Spleen (tissue), 11 donors: ENCODE measurements at regions not wholly inside any gene's neighbourhood (a gene's known extent, or its start where the extent isn't known, plus 50 kb on each side); places are given as distances from the start of the nearest gene placed in this dataset.

Experiments
- DNase-seq: peaks from one replicate; pipeline ENCODE4 v3.0.0-alpha.2; 2020
- H3K27ac ChIP-seq, 8 donors: fragments of 200-600 bp; sonication (generic) in 7 of 8; 1 replicate in 4 of 8; 2 replicates in 4 of 8; pipeline versions ENCODE4 v1.5.0 to v1.8.0; 2016 to 2021; ENCODE audit warnings: inconsistent platforms in 4 of 8, mild to moderate bottlenecking in 4 of 8, moderate library complexity in 1 of 8
- H3K27me3 ChIP-seq, 7 donors: fragments of 200-600 bp; sonication (generic) in 6 of 7; replicated peaks in 1 of 7; 1 replicate in 4 of 7; 2 replicates in 3 of 7; pipeline versions ENCODE4 v1.5.0 to v1.8.0; 2016 to 2021; ENCODE audit warnings: inconsistent platforms in 3 of 7, mild to moderate bottlenecking in 1 of 7
- H3K36me3 ChIP-seq, 6 donors: fragments of 200-600 bp; sonication (generic) in 5 of 6; 1 replicate in 4 of 6; 2 replicates in 2 of 6; pipeline versions ENCODE4 v1.5.0 to v1.8.0; 2016 to 2021; ENCODE audit warnings: inconsistent platforms in 2 of 6
- H3K4me1 ChIP-seq, 6 donors: fragments of 200-600 bp; sonication (generic) in 5 of 6; 1 replicate in 3 of 6; 2 replicates in 3 of 6; pipeline versions ENCODE4 v1.5.0 to v1.8.0; 2016 to 2021; ENCODE audit warnings: inconsistent platforms in 3 of 6
- H3K4me3 ChIP-seq, 8 donors: fragments of 200-600 bp; sonication (generic) in 7 of 8; 1 replicate in 4 of 8; 2 replicates in 4 of 8; pipeline versions ENCODE4 v1.5.0 to v1.8.0; 2016 to 2021; ENCODE audit warnings: inconsistent platforms in 4 of 8, mild to moderate bottlenecking in 4 of 8, moderate library complexity in 2 of 8
- H3K9me3 ChIP-seq, 8 donors: fragments of 200-600 bp; sonication (generic) in 7 of 8; 1 replicate in 4 of 8; 2 replicates in 4 of 8; pipeline versions ENCODE4 v1.5.0 to v1.8.0; 2016 to 2021; ENCODE audit warnings: inconsistent platforms in 4 of 8
- CTCF ChIP-seq, 11 experiments: fragments of 200-600 bp in 7 of 11; fragments of 450-650 bp in 4 of 11; sonication (generic) in 4 of 11; IDR thresholded peaks in 8 of 11; conservative IDR thresholded peaks in 3 of 11; 1 replicate in 7 of 11; 2 replicates in 4 of 11; pipeline versions ENCODE4 v1.4.0 to v1.8.0; 2016 to 2021; ENCODE audit warnings: antibody characterized with exemption in 11 of 11, inconsistent platforms in 4 of 11, mild to moderate bottlenecking in 1 of 11
- POLR2A ChIP-seq, 3 donors: fragments of 450-650 bp; IDR thresholded peaks; one replicate each; pipeline ENCODE4 v1.5.1; 2017; ENCODE audit warnings: antibody characterized with exemption in 3 of 3, mild to moderate bottlenecking in 1 of 3
- POLR2AphosphoS5 ChIP-seq, 3 donors: sonication (generic); formaldehyde crosslinking; IDR thresholded peaks; one replicate each; pipeline ENCODE4 v1.5.1; 2017; ENCODE audit warnings: antibody characterized with exemption in 3 of 3
- WGBS, 5 donors: extraction: QIAGEN DNeasy Blood & Tissue Kit in 3 of 5; methylation state at CpG; one replicate each; pipeline versions ENCODE4 v1.1.5 to v1.1.7; 2013 to 2018; 5-methylcytosine and 5-hydroxymethylcytosine counted together
- intact Hi-C: fragments of 100-400 bp; cut with DNase I; formaldehyde crosslinking; loops from one replicate; pipeline ENCODE4 v1.15.0; 2023; ENCODE audit warnings: low total_unique reads
- donor health status: healthy with polysubstance abuse.
- donor health status: DM: no; HTN: no; CAD: no; lungs with moderate emphysema.
- donor health status: DM: no; HTN: no; CAD: no.
- donor health status: Bipolar disorder and iron deficiency.
- donor health status: healthy.
- donor health status: DM: no; HTN: no; CAD: no.
- donor health status: DM: yes; HTN: yes; CAD: no.

DNA sequence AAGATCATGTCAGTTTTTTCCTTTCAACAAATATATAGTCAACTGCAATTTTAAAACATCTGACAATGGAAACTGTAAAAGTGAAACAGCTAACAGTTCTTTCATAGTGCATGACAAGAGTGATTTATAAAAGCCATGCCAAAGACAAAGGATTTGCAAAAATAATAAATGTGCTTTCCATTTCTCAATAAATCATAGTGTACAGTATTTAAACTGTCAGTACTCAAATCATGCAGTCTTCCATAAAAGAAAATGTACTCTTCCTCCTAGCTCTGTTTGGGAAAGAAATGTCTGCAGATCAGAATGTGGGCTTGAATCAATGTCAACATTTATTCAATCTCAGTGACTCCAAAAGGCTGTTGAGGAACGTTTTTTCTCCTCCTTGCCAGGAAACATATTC, 131.7 kb upstream of the PDE1A start:
- no peaks in the 10 kb centered on the region for H3K36me3 ChIP-seq
- no peak overlapping the region for H3K4me3 ChIP-seq
- no peaks in the 10 kb centered on the region for H3K27me3 ChIP-seq
- DNase-seq: no peak
- 0 to 22% (median 11%) methylated on average over 1 of the region's 1 CpG for WGBS, 5 donors
- H3K9me3 ChIP-seq: no peaks in the 10 kb centered on the region
- H3K4me1 ChIP-seq: no peaks in the 10 kb centered on the region
- intact Hi-C loops: no loop called here
- TF ChIP-seq POLR2A (IDR thresholded peaks at IDR 0.05) (no peak), POLR2AphosphoS5 (IDR thresholded peaks at IDR 0.05) (no peak), CTCF (IDR thresholded peaks at IDR 0.05 in 8 of 11, conservative IDR thresholded peaks at IDR 0.05 in 3 of 11) (no peak)
- H3K27ac ChIP-seq: no peak overlapping the region

- no peaks in the 10 kb centered on the region for H3K4me1 ChIP-seq
- WGBS, 5 donors: 87 to 98% (median 93%) methylated on average over 3 of the region's 3 CpGs
- H3K27me3 ChIP-seq: no peaks in the 10 kb centered on the region
- no peak for DNase-seq
- no peaks in the 10 kb centered on the region for H3K36me3 ChIP-seq
- no peak overlapping the region for H3K4me3 ChIP-seq
- TF ChIP-seq POLR2AphosphoS5 (IDR thresholded peaks at IDR 0.05) (no peak), CTCF (IDR thresholded peaks at IDR 0.05 in 8 of 11, conservative IDR thresholded peaks at IDR 0.05 in 3 of 11) (no peak), POLR2A (IDR thresholded peaks at IDR 0.05) (no peak)
- no peaks in the 10 kb centered on the region for H3K9me3 ChIP-seq
- no peak overlapping the region for H3K27ac ChIP-seq
- intact Hi-C loops: no loop called here
Measured at GRCh38 chr2:182559623-182560022, 132.8 kb upstream of the PDE1A start.

DNA sequence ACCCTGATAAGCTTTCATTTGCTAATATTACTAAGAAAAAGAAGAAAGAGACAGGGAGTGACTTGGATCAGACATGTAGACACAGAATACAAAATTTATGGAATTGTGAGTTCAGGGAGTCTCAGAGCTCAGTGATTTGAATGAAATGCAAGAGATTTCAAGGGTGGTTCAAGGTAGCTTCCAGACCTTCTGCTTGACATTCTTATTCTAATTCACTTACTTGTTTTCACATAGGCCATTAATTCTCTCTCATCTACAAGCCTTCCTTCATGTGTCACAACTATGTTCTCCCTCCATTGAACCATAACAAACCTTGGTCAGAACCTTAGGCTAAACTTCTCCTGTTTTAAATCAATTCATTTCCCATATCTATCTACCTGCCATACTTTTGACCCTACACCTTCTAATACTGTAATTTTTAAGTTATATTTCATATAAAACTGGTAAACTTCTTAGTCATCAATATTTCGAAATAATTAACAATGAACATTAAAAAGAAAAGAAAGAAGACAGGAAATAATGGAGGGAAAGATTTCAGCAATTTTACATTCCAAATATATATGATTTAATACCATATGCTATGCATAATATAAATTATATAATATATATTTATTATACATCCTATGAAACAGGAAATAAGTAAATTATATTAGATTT, 139.2 kb upstream of the PDE1A start:
- Histone ChIP-seq H3K27ac (no peak overlapping the region), H3K9me3 (no peaks in the 10 kb centered on the region), H3K27me3 (no peaks in the 10 kb centered on the region), H3K4me3 (no peak overlapping the region), H3K4me1 (no peaks in the 10 kb centered on the region), H3K36me3 (no peaks in the 10 kb centered on the region)
- 73 to 90% (median 80%) methylated on average over 1 of the region's 1 CpG for WGBS, 5 donors
- no peak for DNase-seq
- intact Hi-C loops: no loop called here
- TF ChIP-seq POLR2A (IDR thresholded peaks at IDR 0.05) (no peak), POLR2AphosphoS5 (IDR thresholded peaks at IDR 0.05) (no peak), CTCF (IDR thresholded peaks at IDR 0.05 in 8 of 11, conservative IDR thresholded peaks at IDR 0.05 in 3 of 11) (no peak)

GRCh38 chr2:182573553-182573952, 142.5 kb upstream of the DNAJC10 start:
- WGBS, 5 donors: 92 to 97% (median 94%) methylated on average over 4 of the region's 4 CpGs
- TF ChIP-seq CTCF (IDR thresholded peaks at IDR 0.05 in 8 of 11, conservative IDR thresholded peaks at IDR 0.05 in 3 of 11) (no peak), POLR2A (IDR thresholded peaks at IDR 0.05) (no peak), POLR2AphosphoS5 (IDR thresholded peaks at IDR 0.05) (no peak)
- no peak for DNase-seq
- Histone ChIP-seq H3K4me1 (no peaks in the 10 kb centered on the region), H3K27me3 (no peaks in the 10 kb centered on the region), H3K4me3 (no peak overlapping the region), H3K27ac (no peak overlapping the region), H3K36me3 (no peaks in the 10 kb centered on the region), H3K9me3 (no peaks in the 10 kb centered on the region)
- intact Hi-C loops: no loop called here
